Body of pancreas (tissue), 4 donors: ENCODE measurements at regions not wholly inside any gene's neighbourhood (a gene's known extent, or its start where the extent isn't known, plus 50 kb on each side); places are given as distances from the start of the nearest gene placed in this dataset.
A peak's percentile ranks its signal among the peaks of the same experiment; 100 is the strongest.

ENCODE experiments used
- ATAC-seq: fragments of 150-250 bp; one replicate; pipeline ENCODE4 v1.9.1; 2016
- DNase-seq, 4 donors: peaks; one replicate each; pipeline ENCODE4 v3.0.0-alpha.2; 2019
- H3K27ac ChIP-seq, 4 donors: fragments of 200-600 bp; sonication (generic); 1 replicate in 3 of 4; 2 replicates in 1 of 4; pipeline versions ENCODE4 v1.5.1 to v1.6.1; 2016 to 2019; ENCODE audit warnings: mild to moderate bottlenecking in 1 of 4, mixed read lengths in 1 of 4, moderate library complexity in 1 of 4
- H3K27me3 ChIP-seq, 2 donors: fragments of 200-600 bp; sonication (generic); one replicate each; pipeline ENCODE4 v1.6.0; 2016; ENCODE audit warnings: mild to moderate bottlenecking in 1 of 2
- H3K36me3 ChIP-seq, 2 donors: fragments of 200-600 bp; sonication (generic); replicated peaks in 1 of 2; 2 replicates each; pipeline ENCODE4 v1.5.1; 2016; ENCODE audit warnings: low read depth in 2 of 2; ENCODE audit not compliant: insufficient read depth in 1 of 2
- H3K4me1 ChIP-seq: fragments of 200-600 bp; sonication (generic); one replicate; pipeline ENCODE4 v1.6.0; 2016
- H3K4me3 ChIP-seq, 2 donors: fragments of 200-600 bp; sonication (generic); 1 replicate in 1 of 2; 2 replicates in 1 of 2; pipeline ENCODE4 v1.5.1; 2016 to 2019
- H3K9me3 ChIP-seq, 3 donors: fragments of 200-600 bp; sonication (generic); 1 replicate in 2 of 3; 2 replicates in 1 of 3; pipeline ENCODE4 v1.5.1; 2016
- POLR2A ChIP-seq, 3 donors: fragments of 450-650 bp; IDR thresholded peaks; one replicate each; pipeline ENCODE4 v1.6.1; 2016; ENCODE audit warnings: antibody characterized with exemption in 3 of 3, mild to moderate bottlenecking in 2 of 3
- WGBS, 2 donors: methylation state at CpG; one replicate each; pipeline ENCODE4 v1.1.5; 2017; 5-methylcytosine and 5-hydroxymethylcytosine counted together
- intact Hi-C: fragments of 100-400 bp; cut with DNase I; formaldehyde crosslinking; loops from one replicate; pipeline ENCODE4 v1.15.1; 2023
- TF ChIP-seq, protein P1 (sequence below), 7 experiments: fragments of 450-650 bp in 4 of 7; fragments of 200-600 bp in 3 of 7; sonication (generic) in 3 of 7; IDR thresholded peaks; one replicate each; pipeline ENCODE4 v1.5.1; 2016 to 2019; ENCODE audit warnings: antibody characterized with exemption in 7 of 7

GRCh38 chr5:98581112-98581997 lies 192.1 kb upstream of the RGMB start:
- ATAC-seq: no peak
- intact Hi-C loops: no loop called here

DNA sequence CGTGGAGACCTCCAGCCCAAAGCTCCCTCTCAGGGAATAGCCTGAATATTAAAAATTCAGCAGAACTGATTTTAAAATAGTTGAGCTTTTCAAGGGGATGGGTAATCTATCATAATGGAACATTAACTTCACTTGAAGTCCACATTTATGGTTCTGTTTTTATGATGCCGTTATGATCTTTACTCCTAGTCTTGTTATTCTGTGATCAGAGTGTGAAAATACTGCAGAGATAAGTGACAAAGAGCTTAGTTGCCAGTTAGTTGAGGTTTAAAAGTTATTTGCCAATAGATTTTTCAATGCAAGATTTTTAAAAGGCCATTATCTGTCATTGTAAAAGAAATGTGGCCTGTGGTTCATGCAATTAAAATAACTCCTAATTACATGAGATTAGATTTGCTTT lies 189.9 kb upstream of the RGMB start:
- H3K9me3 ChIP-seq: no peaks in the 10 kb centered on the region
- no peak for DNase-seq
- ATAC-seq: no peak
- no peaks in the 10 kb centered on the region for H3K36me3 ChIP-seq
- intact Hi-C loops: no loop called here
- no peaks in the 10 kb centered on the region for H3K27me3 ChIP-seq
- 74 to 88% methylated on average over 2 of the region's 2 CpGs for WGBS, 2 donors
- no peak overlapping the region for H3K4me3 ChIP-seq
- no peak for TF ChIP-seq POLR2A (IDR thresholded peaks at IDR 0.05)
- TF ChIP-seq, protein P1, sequence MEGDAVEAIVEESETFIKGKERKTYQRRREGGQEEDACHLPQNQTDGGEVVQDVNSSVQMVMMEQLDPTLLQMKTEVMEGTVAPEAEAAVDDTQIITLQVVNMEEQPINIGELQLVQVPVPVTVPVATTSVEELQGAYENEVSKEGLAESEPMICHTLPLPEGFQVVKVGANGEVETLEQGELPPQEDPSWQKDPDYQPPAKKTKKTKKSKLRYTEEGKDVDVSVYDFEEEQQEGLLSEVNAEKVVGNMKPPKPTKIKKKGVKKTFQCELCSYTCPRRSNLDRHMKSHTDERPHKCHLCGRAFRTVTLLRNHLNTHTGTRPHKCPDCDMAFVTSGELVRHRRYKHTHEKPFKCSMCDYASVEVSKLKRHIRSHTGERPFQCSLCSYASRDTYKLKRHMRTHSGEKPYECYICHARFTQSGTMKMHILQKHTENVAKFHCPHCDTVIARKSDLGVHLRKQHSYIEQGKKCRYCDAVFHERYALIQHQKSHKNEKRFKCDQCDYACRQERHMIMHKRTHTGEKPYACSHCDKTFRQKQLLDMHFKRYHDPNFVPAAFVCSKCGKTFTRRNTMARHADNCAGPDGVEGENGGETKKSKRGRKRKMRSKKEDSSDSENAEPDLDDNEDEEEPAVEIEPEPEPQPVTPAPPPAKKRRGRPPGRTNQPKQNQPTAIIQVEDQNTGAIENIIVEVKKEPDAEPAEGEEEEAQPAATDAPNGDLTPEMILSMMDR (IDR thresholded peaks at IDR 0.05): no peak
- no peak overlapping the region for H3K27ac ChIP-seq
- H3K4me1 ChIP-seq: no peaks in the 10 kb centered on the region

More at GRCh38 chr5:98581112-98581997, 192.1 kb upstream of the RGMB start:
- TF ChIP-seq POLR2A (IDR thresholded peaks at IDR 0.05): no peak
- TF ChIP-seq, protein P1 (IDR thresholded peaks at IDR 0.05): no peak
- H3K27ac ChIP-seq: no peak overlapping the region
- whole genome bisulfite sequencing, 2 donors: 74 to 77% methylated on average over 1 of the region's 1 CpG
- no peak overlapping the region for H3K4me3 ChIP-seq
- H3K9me3 ChIP-seq: no peaks in the 10 kb centered on the region
- DNase-seq: peak in 1 of 4 donors; percentile 13
- H3K27me3 ChIP-seq: no peaks in the 10 kb centered on the region
- H3K36me3 ChIP-seq: no peaks in the 10 kb centered on the region
- no peaks in the 10 kb centered on the region for H3K4me1 ChIP-seq

- Histone ChIP-seq H3K4me1 (no peaks in the 10 kb centered on the region), H3K27ac (no peak overlapping the region), H3K4me3 (no peak overlapping the region), H3K27me3 (no peaks in the 10 kb centered on the region), H3K9me3 (no peaks in the 10 kb centered on the region), H3K36me3 (no peaks in the 10 kb centered on the region)
- WGBS, 2 donors: 56 to 57% methylated on average over 3 of the region's 3 CpGs
- DNase-seq: no peak
- no peak for TF ChIP-seq POLR2A (IDR thresholded peaks at IDR 0.05)
- TF ChIP-seq, protein P1 (IDR thresholded peaks at IDR 0.05): no peak
- no peak for ATAC-seq
- intact Hi-C loops: no loop called here
Measured at GRCh38 chr5:98585661-98586310, 187.7 kb upstream of the RGMB start.

DNA sequence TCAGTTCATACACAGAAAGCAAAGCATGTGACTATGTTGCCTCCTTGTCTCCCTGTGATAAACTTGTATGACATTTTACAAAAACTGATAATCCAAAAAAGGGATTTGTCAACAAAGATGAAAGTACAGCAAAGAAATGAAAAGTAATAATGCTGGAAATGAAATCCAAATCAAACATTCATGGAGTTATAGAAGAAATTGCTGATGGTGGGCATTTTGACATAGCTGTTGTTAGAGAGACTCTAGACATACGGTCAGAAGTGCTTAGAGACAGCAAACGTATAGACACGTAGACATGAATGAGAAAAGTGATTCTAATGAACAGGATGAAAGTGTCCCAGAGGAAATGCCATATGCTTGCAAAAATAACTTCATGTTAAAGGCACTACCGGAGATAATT lies 186.9 kb upstream of the RGMB start:
- intact Hi-C loops: no loop called here
- WGBS, 2 donors: 80% methylated on average over 4 of the region's 4 CpGs
- TF ChIP-seq POLR2A (IDR thresholded peaks at IDR 0.05): no peak
- TF ChIP-seq, protein P1 (IDR thresholded peaks at IDR 0.05): no peak
- no peaks in the 10 kb centered on the region for H3K4me1 ChIP-seq
- no peaks in the 10 kb centered on the region for H3K27me3 ChIP-seq
- ATAC-seq: no peak
- no peaks in the 10 kb centered on the region for H3K36me3 ChIP-seq
- DNase-seq: no peak
- H3K27ac ChIP-seq: no peak overlapping the region
- no peak overlapping the region for H3K4me3 ChIP-seq
- no peaks in the 10 kb centered on the region for H3K9me3 ChIP-seq
